Activated CD8-positive, alpha-beta T cell treated with anti-CD3 and anti-CD28 coated beads for 36 hours (primary cell): ENCODE measurements at regions not wholly inside any gene's neighbourhood (a gene's known extent, or its start where the extent isn't known, plus 50 kb on each side); places are given as distances from the start of the nearest gene placed in this dataset.

Experiments
- ATAC-seq: fragments of 200-7000 bp; cut with Tn5 transposase; one replicate; pipeline ENCODE4 v1.10.0; 2021; ENCODE audit warnings: mild to moderate bottlenecking, moderate library complexity
- CTCF ChIA-PET: fragments of 350-600 bp; sonication (Branson Sonifier 250); formaldehyde crosslinking; loops from one replicate; lab custom pipeline; 2021; ENCODE audit warnings: antibody characterized with exemption; lab: Charles Lee
- POLR2A ChIA-PET: fragments of 350-600 bp; sonication (Branson Sonifier 250); formaldehyde crosslinking; loops from one replicate; lab custom pipeline; 2021; ENCODE audit warnings: antibody characterized with exemption; lab: Charles Lee
- DNase-seq: peaks from one replicate; pipeline ENCODE4 v3.0.0-alpha.2; 2020
- H3K27ac Mint-ChIP-seq: one replicate; pipeline ENCODE4 v1.8.0; 2021; ENCODE audit warnings: mild to moderate bottlenecking, mixed read lengths
- H3K27me3 Mint-ChIP-seq: one replicate; pipeline ENCODE4 v1.8.0; 2021; ENCODE audit warnings: mixed read lengths
- H3K36me3 Mint-ChIP-seq: one replicate; pipeline ENCODE4 v1.8.0; 2021; ENCODE audit warnings: low read depth, mixed read lengths
- H3K4me1 Mint-ChIP-seq: one replicate; pipeline ENCODE4 v1.8.0; 2021; ENCODE audit warnings: low read depth, mixed read lengths
- H3K4me3 Mint-ChIP-seq: one replicate; pipeline ENCODE4 v1.8.0; 2021; ENCODE audit warnings: mild to moderate bottlenecking, moderate library complexity, mixed read lengths
- H3K9me3 Mint-ChIP-seq: one replicate; pipeline ENCODE4 v1.8.0; 2021; ENCODE audit warnings: mixed read lengths
- CTCF ChIP-seq: fragments of 200-600 bp; IDR thresholded peaks from one replicate; pipeline ENCODE4 v1.8.0; 2022; ENCODE audit warnings: antibody characterized with exemption, mild to moderate bottlenecking
- intact Hi-C: fragments of 100-400 bp; cut with micrococcal nuclease; formaldehyde crosslinking; loops from one replicate; pipeline ENCODE4 v1.10.0; 2022

DNA sequence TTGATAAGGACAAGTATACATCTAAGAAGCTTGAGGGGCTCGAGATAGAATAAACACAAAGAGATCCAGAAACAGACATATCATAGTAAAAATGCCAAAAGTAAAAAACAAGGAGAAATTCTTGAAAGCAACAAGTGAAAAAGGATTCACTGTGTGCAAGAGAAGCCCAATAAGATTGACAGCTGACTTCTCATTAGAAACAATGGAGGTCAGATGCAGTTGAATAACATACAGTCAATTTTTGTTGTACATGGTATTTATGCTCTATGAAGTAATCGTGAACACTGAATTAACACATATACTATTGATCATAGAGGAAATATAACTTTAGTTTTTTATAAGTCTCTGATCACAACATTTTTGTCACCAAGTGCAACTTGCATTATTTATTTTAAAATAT lies 982.8 kb upstream of the SORCS1 start:
- DNase-seq = no peak
- H3K9me3 Mint-ChIP-seq = peaks cover 12% of the 10 kb centered on the region
- intact Hi-C loops = no loop called here
- TF ChIP-seq CTCF = no peak
- no peaks in the 10 kb centered on the region for H3K4me1 Mint-ChIP-seq
- H3K4me3 Mint-ChIP-seq = no peak overlapping the region
- no peak overlapping the region for H3K27ac Mint-ChIP-seq
- CTCF ChIA-PET = no interaction called here
- no peaks in the 10 kb centered on the region for H3K36me3 Mint-ChIP-seq
- no peaks in the 10 kb centered on the region for H3K27me3 Mint-ChIP-seq
- POLR2A ChIA-PET = no interaction called here
- no peak for ATAC-seq

DNA sequence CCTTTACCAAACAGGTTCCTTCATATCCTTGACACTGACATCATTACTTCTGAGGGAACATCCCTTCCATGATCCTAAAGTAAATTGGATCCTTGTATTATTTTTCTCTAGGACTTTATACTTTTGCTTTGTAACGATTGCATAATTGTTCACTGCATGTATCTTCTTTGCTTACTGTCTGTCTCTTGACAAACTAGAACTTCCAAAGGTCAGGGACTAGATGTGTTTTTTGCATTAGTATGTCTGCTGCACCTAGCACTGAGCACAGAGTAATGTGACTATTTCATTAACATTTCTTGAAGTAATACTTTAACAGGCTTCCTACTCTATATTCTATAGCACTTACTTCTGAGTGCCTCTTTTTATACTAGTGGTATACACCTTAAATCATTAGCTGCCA lies 976.6 kb upstream of the SORCS1 start:
- no peak for ATAC-seq
- POLR2A ChIA-PET = no interaction called here

DNA sequence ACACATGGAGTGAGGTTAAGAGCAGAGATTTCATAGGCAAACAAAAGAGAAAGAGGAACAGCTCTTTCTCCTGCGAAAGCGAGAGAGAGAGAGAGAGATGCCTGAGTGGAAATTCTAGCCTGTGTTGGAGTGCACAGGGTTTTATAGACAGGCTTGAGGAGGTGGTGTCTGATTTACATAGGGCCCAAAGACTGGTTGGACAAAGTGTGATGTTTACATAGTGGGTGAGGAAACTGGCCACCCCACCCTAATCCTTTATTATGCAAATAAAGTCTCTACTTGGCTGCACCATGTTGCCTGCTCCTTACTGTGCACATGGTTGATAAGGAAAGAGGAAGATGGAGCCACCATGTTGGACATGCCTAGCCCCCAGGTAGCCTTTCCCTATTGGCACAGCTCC lies 967.8 kb upstream of the SORCS1 start:
- POLR2A ChIA-PET = no interaction called here
- Mint-ChIP-seq H3K36me3 (no peaks in the 10 kb centered on the region), H3K27ac (no peak overlapping the region), H3K9me3 (peaks cover 5% of the 10 kb centered on the region), H3K27me3 (no peaks in the 10 kb centered on the region), H3K4me1 (no peaks in the 10 kb centered on the region), H3K4me3 (no peak overlapping the region)
- no peak for TF ChIP-seq CTCF
- no peak for ATAC-seq
- DNase-seq = no peak
- CTCF ChIA-PET = no interaction called here
- intact Hi-C loops = no loop called here

More for the DNA sequence above, 976.6 kb upstream of the SORCS1 start:
- Mint-ChIP-seq H3K4me3 (no peak overlapping the region), H3K9me3 (peaks cover 2% of the 10 kb centered on the region), H3K27ac (no peak overlapping the region), H3K4me1 (no peaks in the 10 kb centered on the region), H3K36me3 (no peaks in the 10 kb centered on the region), H3K27me3 (no peaks in the 10 kb centered on the region)
- intact Hi-C loops = no loop called here
- no peak for DNase-seq
- no peak for TF ChIP-seq CTCF
- CTCF ChIA-PET = no interaction called here

- no peak for TF ChIP-seq CTCF
- H3K9me3 Mint-ChIP-seq = peaks cover 3% of the 10 kb centered on the region
- H3K36me3 Mint-ChIP-seq = no peaks in the 10 kb centered on the region
These were observed 966.1 kb upstream of the SORCS1 start for GRCh38 chr10:108130575-108130974.

DNA sequence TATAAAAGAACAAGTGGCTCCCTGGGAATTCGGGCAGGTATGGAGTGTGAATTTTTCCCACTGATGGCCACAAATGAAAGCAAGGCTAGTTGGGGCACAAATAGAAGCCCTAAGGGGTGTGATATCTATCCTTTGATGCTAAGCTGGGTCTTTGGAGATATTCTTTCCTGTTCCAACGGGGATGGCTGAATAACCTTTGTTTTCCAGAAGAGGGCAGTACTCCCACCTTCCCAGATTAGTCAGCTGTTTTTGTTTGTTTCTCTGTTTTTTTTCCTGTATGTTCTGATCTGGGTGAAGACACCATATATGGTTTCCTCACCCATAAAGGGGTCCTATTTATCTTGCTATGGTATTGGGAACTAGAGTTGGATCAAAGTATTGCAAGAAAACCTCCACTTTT lies 947.7 kb upstream of the SORCS1 start:
- intact Hi-C loops = no loop called here
- Mint-ChIP-seq H3K4me1 (no peaks in the 10 kb centered on the region), H3K36me3 (no peaks in the 10 kb centered on the region), H3K27ac (no peak overlapping the region), H3K9me3 (peaks cover 4% of the 10 kb centered on the region), H3K27me3 (no peaks in the 10 kb centered on the region), H3K4me3 (no peak overlapping the region)
- ChIA-PET POLR2A (no interaction called here), CTCF (no interaction called here)
- ATAC-seq (no peak), DNase-seq (no peak)
- no peak for TF ChIP-seq CTCF

More at GRCh38 chr10:108130575-108130974, 966.1 kb upstream of the SORCS1 start:
- POLR2A ChIA-PET = no interaction called here
- CTCF ChIA-PET = no interaction called here
- Mint-ChIP-seq H3K4me1 (no peaks in the 10 kb centered on the region), H3K4me3 (no peak overlapping the region), H3K27me3 (no peaks in the 10 kb centered on the region), H3K27ac (no peak overlapping the region)
- intact Hi-C loops = no loop called here
- ATAC-seq = no peak
- no peak for DNase-seq
